ENCODE measurements at regions not wholly inside any gene's neighbourhood (a gene's known extent, or its start where the extent isn't known, plus 50 kb on each side); places are given as distances from the start of the nearest gene placed in this dataset.

GRCh38 chr20:61162451-61162850 is 89.6 kb upstream of the CDH4 start:
- CTCF ChIA-PET: no interaction called here
- Histone ChIP-seq H3K4me1 (ENCODE audit: control insufficient read depth, insufficient read depth, low read length) (no peaks in the 10 kb centered on the region), H3K4me3 (ENCODE audit: low read depth in 2 of 2, low read length in 2 of 2) (no peak overlapping the region), H3K9me3 (ENCODE audit: control insufficient read depth, insufficient read depth, low read depth, low read length) (no peaks in the 10 kb centered on the region), H3K27me3 (ENCODE audit: control insufficient read depth, insufficient read depth, low read length) (no peaks in the 10 kb centered on the region; the same call in 1 of the 2 replicates), H3K36me3 (ENCODE audit: control insufficient read depth, insufficient read depth, low read length) (no peaks in the 10 kb centered on the region), H3K27ac (ENCODE audit: low read length) (no peak overlapping the region)
- no TSS peak for BruUV-seq (replicated peaks)
- ATAC-seq: no peak
- TF ChIP-seq POLR2AphosphoS5 (IDR thresholded peaks at IDR 0.05; ENCODE audit: low read depth, low read length): no peak
- TF ChIP-seq TCF7L2 (IDR thresholded peaks at IDR 0.05; ENCODE audit: low read depth, low read length): no peak
- no peak for TF ChIP-seq SIN3A (IDR thresholded peaks at IDR 0.05; ENCODE audit: borderline replicate concordance, insufficient read depth, low read depth, low read length)
- TF ChIP-seq CTCF (IDR thresholded peaks at IDR 0.05): no peak
- TF ChIP-seq REST (IDR thresholded peaks at IDR 0.05; ENCODE audit: insufficient read depth in 1 of 2, low read depth in 2 of 2, low read length in 1 of 2): no peak
- POLR2A ChIA-PET: no interaction called here
- in situ Hi-C loops (cut with HindIII; ENCODE audit: low pct_unique_long_range_greater_than_20kb, low sequenced_read_pairs): no loop called here
- intact Hi-C loops (cut with micrococcal nuclease; ENCODE audit: unreplicated experiment): no loop called here
- no peak for DNase-seq (ENCODE audit: low read depth, low spot score)

DNA sequence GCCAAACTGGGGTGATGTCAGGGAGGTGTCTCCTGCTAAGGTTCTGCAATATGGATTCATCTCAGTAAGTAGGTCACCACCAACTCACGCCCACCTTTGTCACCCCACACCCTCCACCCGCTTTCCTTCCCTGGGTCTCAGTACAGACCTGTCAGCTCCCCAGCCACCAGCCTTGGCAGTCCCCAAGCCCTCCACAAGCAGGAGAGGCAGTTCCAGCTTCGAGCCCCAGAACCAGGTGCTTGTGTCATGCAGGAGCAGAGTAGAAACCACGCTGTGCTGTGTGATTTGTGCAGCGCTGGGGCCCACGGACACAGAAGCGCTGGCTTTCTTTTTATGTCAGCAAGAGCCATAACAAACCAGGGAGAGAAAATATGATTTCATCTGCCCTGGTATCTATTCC is 89.0 kb upstream of the CDH4 start:
- no peaks in the 10 kb centered on the region for H3K4me1 ChIP-seq (ENCODE audit: control insufficient read depth, insufficient read depth, low read length)
- H3K27me3 ChIP-seq (ENCODE audit: control insufficient read depth, insufficient read depth, low read length): no peaks in the 10 kb centered on the region; the same call in 1 of the 2 replicates
- no peak overlapping the region for H3K27ac ChIP-seq (ENCODE audit: low read length)
- TF ChIP-seq SIN3A (IDR thresholded peaks at IDR 0.05; ENCODE audit: borderline replicate concordance, insufficient read depth, low read depth, low read length): no peak
- no peak for TF ChIP-seq POLR2AphosphoS5 (IDR thresholded peaks at IDR 0.05; ENCODE audit: low read depth, low read length)
- TF ChIP-seq REST (IDR thresholded peaks at IDR 0.05; ENCODE audit: insufficient read depth in 1 of 2, low read depth in 2 of 2, low read length in 1 of 2): no peak
- no peak for TF ChIP-seq CTCF (IDR thresholded peaks at IDR 0.05)
- TF ChIP-seq TCF7L2 (IDR thresholded peaks at IDR 0.05; ENCODE audit: low read depth, low read length): no peak
- intact Hi-C loops (cut with micrococcal nuclease; ENCODE audit: unreplicated experiment) (no loop called here), in situ Hi-C loops (cut with HindIII; ENCODE audit: low pct_unique_long_range_greater_than_20kb, low sequenced_read_pairs) (no loop called here)
- H3K36me3 ChIP-seq (ENCODE audit: control insufficient read depth, insufficient read depth, low read length): no peaks in the 10 kb centered on the region
- H3K4me3 ChIP-seq (ENCODE audit: low read depth in 2 of 2, low read length in 2 of 2): no peak overlapping the region
- no peaks in the 10 kb centered on the region for H3K9me3 ChIP-seq (ENCODE audit: control insufficient read depth, insufficient read depth, low read depth, low read length)
- ATAC-seq (no peak), DNase-seq (ENCODE audit: low read depth, low spot score) (no peak)
- BruUV-seq (replicated peaks): no TSS peak
- POLR2A ChIA-PET: no interaction called here
- CTCF ChIA-PET: no interaction called here

Measured in Panc1 (cell line).